Right hindlimb (tissue), 1 donor: ENCODE measurements at regions not wholly inside any gene's neighbourhood (a gene's known extent, or its start where the extent isn't known, plus 50 kb on each side); places are given as distances from the start of the nearest gene placed in this dataset.
"Not testable (repeated sequence)": the region's sequence is repeated elsewhere in the genome, so short reads cannot be mapped to it uniquely, and the experiment has no call there.

Experiments
- DNase-seq: peaks from one replicate; pipeline ENCODE4 v3.0.0-alpha.2; 2018

GRCh38 chr5:66234241-66234640 lies 90.1 kb downstream of the SREK1 start:
- DNase-seq: no peak

GRCh38 chr5:66238435-66238834 lies 94.3 kb downstream of the SREK1 start:
- no peak for DNase-seq

GRCh38 chr5:66239034-66239433 lies 94.9 kb downstream of the SREK1 start:
- DNase-seq: no peak

GRCh38 chr5:66241136-66241825 lies 97.2 kb downstream of the SREK1 start:
- DNase-seq: no peak

- no peak for DNase-seq
These were observed 98.1 kb downstream of the SREK1 start for GRCh38 chr5:66242050-66242715.

GRCh38 chr5:66246608-66247007 lies 102.5 kb downstream of the SREK1 start:
- DNase-seq: no peak

- no peak for DNase-seq
These were observed 103.3 kb downstream of the SREK1 start for GRCh38 chr5:66247176-66247960.

GRCh38 chr5:66248874-66249273 lies 104.8 kb downstream of the SREK1 start:
- no peak for DNase-seq

GRCh38 chr5:66249920-66250319 lies 105.8 kb downstream of the SREK1 start:
- no peak for DNase-seq

GRCh38 chr5:66252849-66253248 lies 108.7 kb downstream of the SREK1 start:
- DNase-seq: no peak

GRCh38 chr5:66255714-66256113 lies 111.6 kb downstream of the SREK1 start:
- DNase-seq: no peak

GRCh38 chr5:66273121-66273520 lies 129.0 kb downstream of the SREK1 start:
- no peak for DNase-seq

- no peak for DNase-seq
These were observed 132.9 kb downstream of the SREK1 start for GRCh38 chr5:66276986-66277385.

- DNase-seq: no peak
These were observed 133.9 kb downstream of the SREK1 start for GRCh38 chr5:66277981-66278380.

- DNase-seq: no peak
These were observed 137.2 kb downstream of the SREK1 start for GRCh38 chr5:66281294-66281693.

GRCh38 chr5:66284588-66285342 lies 140.7 kb downstream of the SREK1 start:
- no peak for DNase-seq

GRCh38 chr5:66285343-66285922 lies 141.3 kb downstream of the SREK1 start:
- DNase-seq: no peak

- DNase-seq: no peak
These were observed 147.7 kb downstream of the SREK1 start for GRCh38 chr5:66291771-66292170.

GRCh38 chr5:66293851-66294250 lies 149.8 kb downstream of the SREK1 start:
- not testable (repeated sequence) for DNase-seq

GRCh38 chr5:66299463-66299862 lies 155.4 kb downstream of the SREK1 start:
- DNase-seq: no peak

- no peak for DNase-seq
These were observed 158.2 kb downstream of the SREK1 start for GRCh38 chr5:66302344-66302743.

GRCh38 chr5:66306105-66306843 lies 162.2 kb downstream of the SREK1 start:
- DNase-seq: peak; percentile 67
